Transverse colon (tissue), 4 donors: ENCODE measurements at regions not wholly inside any gene's neighbourhood (a gene's known extent, or its start where the extent isn't known, plus 50 kb on each side); places are given as distances from the start of the nearest gene placed in this dataset.

Source experiments
- DNase-seq: peaks from one replicate; pipeline ENCODE4 v3.0.0-alpha.2; 2019
- H3K27ac ChIP-seq, 4 donors: fragments of 200-600 bp; sonication (generic); 2 replicates each; pipeline ENCODE4 v1.5.1; 2016 to 2018; ENCODE audit warnings: inconsistent platforms in 4 of 4
- H3K27me3 ChIP-seq: fragments of 200-600 bp; sonication (generic); 2 replicates; pipeline ENCODE4 v1.5.1; 2017; ENCODE audit warnings: inconsistent platforms
- H3K36me3 ChIP-seq, 4 donors: fragments of 200-600 bp; sonication (generic); 2 replicates each; pipeline ENCODE4 v1.5.1; 2017 to 2019; ENCODE audit warnings: inconsistent platforms in 4 of 4
- H3K4me1 ChIP-seq, 4 donors: fragments of 200-600 bp; sonication (generic); 2 replicates each; pipeline ENCODE4 v1.5.1; 2017 to 2020; ENCODE audit warnings: inconsistent platforms in 4 of 4
- H3K4me3 ChIP-seq, 4 donors: fragments of 200-600 bp; sonication (generic); 1 replicate in 1 of 4; 2 replicates in 3 of 4; pipeline versions ENCODE4 v1.5.1 to v1.6.1; 2017 to 2019; ENCODE audit warnings: inconsistent platforms in 4 of 4
- H3K9me3 ChIP-seq, 2 donors: fragments of 200-600 bp; sonication (generic); 2 replicates each; pipeline ENCODE4 v1.5.1; 2017 to 2019; ENCODE audit warnings: inconsistent platforms in 2 of 2
- EP300 ChIP-seq: sonication (generic); formaldehyde crosslinking; IDR thresholded peaks from one replicate; pipeline ENCODE4 v1.6.1; 2017; ENCODE audit warnings: antibody characterized with exemption, low read depth
- POLR2A ChIP-seq: fragments of 450-650 bp; IDR thresholded peaks from one replicate; pipeline ENCODE4 v1.6.1; 2016; ENCODE audit warnings: antibody characterized with exemption, mild to moderate bottlenecking, moderate library complexity
- POLR2AphosphoS5 ChIP-seq, 3 donors: sonication (generic); formaldehyde crosslinking; IDR thresholded peaks; one replicate each; pipeline ENCODE4 v1.6.1; 2016; ENCODE audit warnings: antibody characterized with exemption in 3 of 3
- WGBS, 2 donors: methylation state at CpG; one replicate each; pipeline ENCODE4 v1.1.5; 2018; ENCODE audit warnings: low coverage in 1 of 2; 5-methylcytosine and 5-hydroxymethylcytosine counted together
- in situ Hi-C, 4 donors: fragments of 200-750 bp; cut with MboI; loops; one replicate each; pipeline versions ENCODE4 v1.15.0 to v1.15.1; 2017; ENCODE audit warnings: low sequenced_read_pairs in 3 of 4, low pct_ligation_motif_present in 1 of 4, low pct_unique_long_range_greater_than_20kb in 1 of 4
- intact Hi-C: fragments of 100-400 bp; cut with DNase I; formaldehyde crosslinking; loops from one replicate; pipeline ENCODE4 v1.15.1; 2023; ENCODE audit warnings: low total_unique reads
- TF ChIP-seq, protein P1 (sequence below), 5 experiments: fragments of 200-600 bp in 3 of 5; fragments of 450-650 bp in 2 of 5; sonication (generic) in 3 of 5; IDR thresholded peaks; 1 replicate in 2 of 5; 2 replicates in 3 of 5; pipeline ENCODE4 v1.5.1; 2016 to 2017; ENCODE audit warnings: antibody characterized with exemption in 5 of 5, inconsistent platforms in 3 of 5, mild to moderate bottlenecking in 2 of 5, moderate library complexity in 1 of 5

- intact Hi-C loops (no loop called here), in situ Hi-C loops (no loop called here)
- TF ChIP-seq POLR2A = no peak
- TF ChIP-seq, protein P1, sequence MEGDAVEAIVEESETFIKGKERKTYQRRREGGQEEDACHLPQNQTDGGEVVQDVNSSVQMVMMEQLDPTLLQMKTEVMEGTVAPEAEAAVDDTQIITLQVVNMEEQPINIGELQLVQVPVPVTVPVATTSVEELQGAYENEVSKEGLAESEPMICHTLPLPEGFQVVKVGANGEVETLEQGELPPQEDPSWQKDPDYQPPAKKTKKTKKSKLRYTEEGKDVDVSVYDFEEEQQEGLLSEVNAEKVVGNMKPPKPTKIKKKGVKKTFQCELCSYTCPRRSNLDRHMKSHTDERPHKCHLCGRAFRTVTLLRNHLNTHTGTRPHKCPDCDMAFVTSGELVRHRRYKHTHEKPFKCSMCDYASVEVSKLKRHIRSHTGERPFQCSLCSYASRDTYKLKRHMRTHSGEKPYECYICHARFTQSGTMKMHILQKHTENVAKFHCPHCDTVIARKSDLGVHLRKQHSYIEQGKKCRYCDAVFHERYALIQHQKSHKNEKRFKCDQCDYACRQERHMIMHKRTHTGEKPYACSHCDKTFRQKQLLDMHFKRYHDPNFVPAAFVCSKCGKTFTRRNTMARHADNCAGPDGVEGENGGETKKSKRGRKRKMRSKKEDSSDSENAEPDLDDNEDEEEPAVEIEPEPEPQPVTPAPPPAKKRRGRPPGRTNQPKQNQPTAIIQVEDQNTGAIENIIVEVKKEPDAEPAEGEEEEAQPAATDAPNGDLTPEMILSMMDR (IDR thresholded peaks at IDR 0.05) = no peak
- TF ChIP-seq EP300 = no peak
- no peak for TF ChIP-seq POLR2AphosphoS5 (IDR thresholded peaks at IDR 0.05)
- no peak overlapping the region for H3K27ac ChIP-seq
- 100% methylated on average over 1 of the region's 1 CpG; no CpG with 5 or more reads in 1 of the 2 donors for WGBS, 2 donors
- no peak overlapping the region for H3K4me3 ChIP-seq
- H3K27me3 ChIP-seq = no peaks in the 10 kb centered on the region
- H3K36me3 ChIP-seq = no peaks in the 10 kb centered on the region
- no peak for DNase-seq
- H3K9me3 ChIP-seq = no peaks in the 10 kb centered on the region
- H3K4me1 ChIP-seq = no peaks in the 10 kb centered on the region
These were observed 110.9 kb upstream of the C21orf91 start for GRCh38 chr21:17930093-17930492.

DNA sequence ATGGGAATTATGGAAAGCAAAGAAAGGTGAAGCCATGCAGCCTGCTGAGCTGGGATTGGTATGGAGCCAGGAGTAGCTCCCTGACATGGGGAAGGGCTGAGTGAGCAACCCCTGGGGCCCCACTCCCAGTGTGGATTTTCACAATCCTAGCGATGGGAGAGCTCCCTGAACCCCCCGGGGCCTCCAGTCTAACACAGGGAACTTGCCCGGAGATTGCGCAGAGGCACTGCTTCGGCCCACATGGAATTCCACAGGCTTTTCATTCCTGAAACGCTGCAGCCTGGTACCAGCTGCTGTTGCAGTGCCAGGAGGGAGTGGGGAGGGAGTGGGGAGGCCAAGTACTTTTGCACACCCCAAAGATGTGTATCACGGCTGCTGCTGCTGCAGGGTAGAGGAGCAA lies 110.4 kb upstream of the C21orf91 start:
- DNase-seq = no peak
- Histone ChIP-seq H3K4me1 (no peaks in the 10 kb centered on the region), H3K27me3 (no peaks in the 10 kb centered on the region), H3K4me3 (no peak overlapping the region), H3K36me3 (no peaks in the 10 kb centered on the region), H3K27ac (no peak overlapping the region), H3K9me3 (no peaks in the 10 kb centered on the region)
- intact Hi-C loops = no loop called here
- no peak for TF ChIP-seq POLR2AphosphoS5 (IDR thresholded peaks at IDR 0.05)
- no peak for TF ChIP-seq EP300
- no peak for TF ChIP-seq POLR2A
- TF ChIP-seq, protein P1 (IDR thresholded peaks at IDR 0.05) = no peak
- 69% methylated on average over 7 of the region's 7 CpGs; no CpG with 5 or more reads in 1 of the 2 donors for WGBS, 2 donors
- in situ Hi-C loops = no loop called here

DNA sequence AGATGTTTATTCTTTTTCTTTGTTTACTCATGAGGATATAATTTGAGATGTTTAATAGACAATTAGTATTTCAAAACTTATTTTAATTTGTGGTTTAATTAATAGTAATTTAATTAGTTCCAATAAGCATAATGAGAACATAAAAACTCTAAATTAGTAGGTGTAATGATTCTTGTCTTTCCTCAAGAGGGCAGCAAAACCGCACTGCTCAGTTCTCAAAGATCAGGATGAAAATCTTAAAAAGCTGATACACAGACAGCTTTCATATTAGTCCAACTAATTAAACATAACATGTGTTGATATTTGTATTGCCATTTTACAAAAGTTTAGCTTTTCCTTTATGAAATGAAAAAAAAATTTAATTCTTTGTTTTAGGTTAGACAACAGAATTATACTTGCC lies 106.7 kb upstream of the C21orf91 start:
- H3K27me3 ChIP-seq = no peaks in the 10 kb centered on the region
- no peaks in the 10 kb centered on the region for H3K36me3 ChIP-seq
- no peak overlapping the region for H3K27ac ChIP-seq
- H3K4me1 ChIP-seq = no peaks in the 10 kb centered on the region
- in situ Hi-C loops (no loop called here), intact Hi-C loops (no loop called here)
- TF ChIP-seq, protein P1 (IDR thresholded peaks at IDR 0.05) = peak in 1 of 5 experiments; percentile 16
- TF ChIP-seq POLR2AphosphoS5 (IDR thresholded peaks at IDR 0.05) = no peak
- no peak for TF ChIP-seq EP300
- no peak for TF ChIP-seq POLR2A
- DNase-seq = no peak
- H3K9me3 ChIP-seq = no peaks in the 10 kb centered on the region
- H3K4me3 ChIP-seq = no peak overlapping the region
- WGBS, 2 donors = 30 to 40% methylated on average over 1 of the region's 1 CpG

- no peak for TF ChIP-seq EP300
- TF ChIP-seq, protein P1 (IDR thresholded peaks at IDR 0.05) = peak; percentile 67 to 89 (median 84)
- WGBS, 2 donors = 0% methylated on average over 1 to 3 of the region's 3 CpGs
- Histone ChIP-seq H3K36me3 (no peaks in the 10 kb centered on the region), H3K4me3 (no peak overlapping the region), H3K27me3 (no peaks in the 10 kb centered on the region), H3K9me3 (no peaks in the 10 kb centered on the region), H3K4me1 (no peaks in the 10 kb centered on the region), H3K27ac (no peak overlapping the region)
- DNase-seq = peak; percentile 42
- intact Hi-C loops (loop anchor here (5.0 kb wide), 1 partner anchor 248 kb away; no protein-coding TSS in a partner anchor), in situ Hi-C loops (loop anchor here in 1 of 4 donors (25.0 kb wide), 1 partner anchor 238 kb away; no protein-coding TSS in a partner anchor)
These were observed 105.9 kb upstream of the C21orf91 start for GRCh38 chr21:17925000-17925610.
